Ovary (tissue), 7 donors: ENCODE measurements at regions not wholly inside any gene's neighbourhood (a gene's known extent, or its start where the extent isn't known, plus 50 kb on each side); places are given as distances from the start of the nearest gene placed in this dataset.

ENCODE experiments used
- DNase-seq, 5 donors: peaks; one replicate each; pipeline ENCODE4 v3.0.0-alpha.2; 2019 to 2020
- H3K27ac ChIP-seq, 2 donors: fragments of 200-600 bp; one replicate each; pipeline versions ENCODE4 v1.5.1 to v1.8.0; 2019 to 2022
- H3K27me3 ChIP-seq: fragments of 200-600 bp; one replicate; pipeline ENCODE4 v1.8.0; 2022
- H3K36me3 ChIP-seq: fragments of 200-600 bp; sonication (generic); one replicate; pipeline ENCODE4 v1.5.1; 2019
- H3K4me1 ChIP-seq: one replicate; pipeline ENCODE4 v1.8.1; 2013; ENCODE audit warnings: mild to moderate bottlenecking, moderate library complexity; ENCODE audit not compliant: insufficient read depth
- H3K4me3 ChIP-seq: fragments of 200-600 bp; sonication (generic); one replicate; pipeline ENCODE4 v1.5.1; 2017
- H3K9me3 ChIP-seq, 2 donors: fragments of 200-600 bp in 1 of 2; sonication (generic) in 1 of 2; one replicate each; pipeline versions ENCODE4 v1.5.1 to v1.8.1; 2013 to 2019; ENCODE audit warnings: mild to moderate bottlenecking in 1 of 2, moderate library complexity in 1 of 2
- EP300 ChIP-seq: sonication (generic); formaldehyde crosslinking; IDR thresholded peaks from one replicate; pipeline ENCODE4 v1.6.1; 2017; ENCODE audit warnings: antibody characterized with exemption
- POLR2A ChIP-seq: fragments of 450-650 bp; IDR thresholded peaks from one replicate; pipeline ENCODE4 v1.6.1; 2017; ENCODE audit warnings: antibody characterized with exemption, mild to moderate bottlenecking, moderate library complexity
- WGBS, 3 donors: extraction: QIAGEN DNeasy Blood & Tissue Kit in 1 of 3; methylation state at CpG; one replicate each; pipeline versions ENCODE4 v1.1.5 to v1.1.7; 2013 to 2017; 5-methylcytosine and 5-hydroxymethylcytosine counted together
- intact Hi-C, 4 donors: fragments of 100-400 bp; cut with DNase I; formaldehyde crosslinking; loops; one replicate each; pipeline versions ENCODE4 v1.11.0 to v1.15.1; 2022 to 2023
- TF ChIP-seq, protein P1 (sequence below), 3 donors: fragments of 450-650 bp in 2 of 3; fragments of 200-600 bp in 1 of 3; IDR thresholded peaks; one replicate each; pipeline versions ENCODE4 v1.5.1 to v1.8.0; 2016 to 2022; ENCODE audit warnings: antibody characterized with exemption in 3 of 3, mild to moderate bottlenecking in 1 of 3
- donor health status: DM: no; HTN: no; CAD: no; lungs with moderate emphysema.
- donor health status: DM: no; HTN: no; CAD: no.
- donor health status: Bipolar disorder and iron deficiency.
- donor health status: DM: no; HTN: no; CAD: no.
- donor health status: DM: yes; HTN: yes; CAD: no.

DNA sequence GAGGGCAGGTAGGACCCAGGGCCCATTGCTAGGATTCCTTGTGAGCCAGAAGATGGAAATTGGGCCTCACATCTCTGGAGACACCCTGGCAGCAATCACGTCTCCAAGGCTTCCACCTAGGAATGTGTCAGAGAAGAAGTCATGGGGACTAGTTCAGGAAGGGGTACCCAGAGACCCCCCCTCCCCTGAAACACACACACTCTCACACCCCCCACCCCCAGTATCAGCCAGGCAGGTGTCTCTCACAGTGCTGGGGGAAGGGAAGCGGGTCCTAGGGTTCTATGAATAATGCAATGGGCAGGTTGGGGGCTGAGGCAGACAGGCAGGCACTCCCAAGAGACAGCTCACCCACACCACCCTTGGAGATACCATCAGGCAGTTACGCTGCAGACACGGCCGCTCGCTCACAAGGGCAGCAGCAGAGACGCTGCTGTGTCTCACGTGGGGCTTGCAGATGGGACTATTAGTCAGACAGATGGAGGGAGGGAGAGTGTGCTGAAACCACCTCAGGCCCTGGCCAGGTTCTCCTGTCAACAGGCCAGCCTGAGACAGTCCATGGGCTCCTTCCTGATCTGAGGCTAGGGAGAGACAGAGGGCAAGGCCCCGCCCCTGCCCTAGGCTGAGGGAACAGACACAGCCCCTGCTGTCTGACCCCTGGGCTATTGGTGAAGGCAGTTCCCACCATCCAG, 134.6 kb downstream of the CYP26B1 start:
- no peaks in the 10 kb centered on the region for H3K27me3 ChIP-seq
- 79 to 80% (median 80%) methylated on average over 9 of the region's 9 CpGs for WGBS, 3 donors
- intact Hi-C loops = no loop called here
- no peaks in the 10 kb centered on the region for H3K36me3 ChIP-seq
- no peak overlapping the region for H3K27ac ChIP-seq
- no peaks in the 10 kb centered on the region for H3K9me3 ChIP-seq
- no peak for DNase-seq
- H3K4me1 ChIP-seq = no peaks in the 10 kb centered on the region
- TF ChIP-seq POLR2A (no peak), EP300 (no peak)
- TF ChIP-seq, protein P1, sequence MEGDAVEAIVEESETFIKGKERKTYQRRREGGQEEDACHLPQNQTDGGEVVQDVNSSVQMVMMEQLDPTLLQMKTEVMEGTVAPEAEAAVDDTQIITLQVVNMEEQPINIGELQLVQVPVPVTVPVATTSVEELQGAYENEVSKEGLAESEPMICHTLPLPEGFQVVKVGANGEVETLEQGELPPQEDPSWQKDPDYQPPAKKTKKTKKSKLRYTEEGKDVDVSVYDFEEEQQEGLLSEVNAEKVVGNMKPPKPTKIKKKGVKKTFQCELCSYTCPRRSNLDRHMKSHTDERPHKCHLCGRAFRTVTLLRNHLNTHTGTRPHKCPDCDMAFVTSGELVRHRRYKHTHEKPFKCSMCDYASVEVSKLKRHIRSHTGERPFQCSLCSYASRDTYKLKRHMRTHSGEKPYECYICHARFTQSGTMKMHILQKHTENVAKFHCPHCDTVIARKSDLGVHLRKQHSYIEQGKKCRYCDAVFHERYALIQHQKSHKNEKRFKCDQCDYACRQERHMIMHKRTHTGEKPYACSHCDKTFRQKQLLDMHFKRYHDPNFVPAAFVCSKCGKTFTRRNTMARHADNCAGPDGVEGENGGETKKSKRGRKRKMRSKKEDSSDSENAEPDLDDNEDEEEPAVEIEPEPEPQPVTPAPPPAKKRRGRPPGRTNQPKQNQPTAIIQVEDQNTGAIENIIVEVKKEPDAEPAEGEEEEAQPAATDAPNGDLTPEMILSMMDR (IDR thresholded peaks at IDR 0.05) = no peak
- H3K4me3 ChIP-seq = no peak overlapping the region

DNA sequence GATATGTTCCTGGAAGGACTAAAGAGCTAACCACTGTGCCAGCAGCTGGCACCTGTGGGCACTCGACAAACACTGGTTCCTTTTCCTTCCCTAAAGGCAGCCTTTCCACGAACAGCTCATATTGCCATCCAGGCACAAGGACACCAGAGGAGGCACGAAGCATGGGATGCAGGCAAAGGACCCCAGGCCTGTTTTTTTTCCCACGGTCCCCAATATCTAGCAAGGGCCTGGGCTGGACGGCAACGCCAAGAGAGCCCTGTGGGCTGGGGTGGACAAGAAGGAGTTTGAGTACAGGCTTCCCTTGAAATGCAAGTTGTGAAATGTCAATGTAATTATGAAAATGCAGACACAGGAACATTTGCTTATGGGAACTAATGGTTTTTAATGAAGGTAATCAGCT, 135.9 kb downstream of the CYP26B1 start:
- intact Hi-C loops = no loop called here
- no peak for DNase-seq
- 74 to 85% (median 79%) methylated on average over 6 of the region's 6 CpGs for WGBS, 3 donors
- no peaks in the 10 kb centered on the region for H3K4me1 ChIP-seq
- H3K36me3 ChIP-seq = no peaks in the 10 kb centered on the region
- H3K27ac ChIP-seq = no peak overlapping the region
- no peak for TF ChIP-seq POLR2A
- TF ChIP-seq, protein P1 (IDR thresholded peaks at IDR 0.05) = no peak
- H3K4me3 ChIP-seq = no peak overlapping the region
- no peaks in the 10 kb centered on the region for H3K27me3 ChIP-seq
- no peaks in the 10 kb centered on the region for H3K9me3 ChIP-seq

DNA sequence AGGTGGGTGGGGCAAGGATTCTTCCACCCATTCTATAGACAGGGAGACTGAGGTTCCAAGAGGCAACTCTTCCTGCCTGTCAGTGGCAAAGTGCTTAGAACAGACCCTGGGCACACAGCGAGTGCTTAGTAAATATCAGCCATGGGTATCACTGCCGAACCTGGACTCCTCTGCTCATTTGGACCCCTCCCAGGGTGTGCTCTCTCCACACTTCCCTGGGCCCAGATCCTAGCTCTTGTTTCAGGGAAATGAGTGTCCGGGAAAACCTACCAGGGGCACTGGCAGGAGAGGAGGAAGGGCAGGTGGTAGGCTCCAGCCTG, 136.3 kb downstream of the CYP26B1 start:
- no peak overlapping the region for H3K27ac ChIP-seq
- no peaks in the 10 kb centered on the region for H3K4me1 ChIP-seq
- H3K36me3 ChIP-seq = no peaks in the 10 kb centered on the region
- no peaks in the 10 kb centered on the region for H3K9me3 ChIP-seq
- no peak overlapping the region for H3K4me3 ChIP-seq
- WGBS, 3 donors = 82 to 89% (median 88%) methylated on average over 3 of the region's 3 CpGs
- TF ChIP-seq EP300 = no peak
- no peak for TF ChIP-seq POLR2A
- TF ChIP-seq, protein P1 (IDR thresholded peaks at IDR 0.05) = no peak
- intact Hi-C loops = no loop called here
- no peaks in the 10 kb centered on the region for H3K27me3 ChIP-seq
- no peak for DNase-seq

DNA sequence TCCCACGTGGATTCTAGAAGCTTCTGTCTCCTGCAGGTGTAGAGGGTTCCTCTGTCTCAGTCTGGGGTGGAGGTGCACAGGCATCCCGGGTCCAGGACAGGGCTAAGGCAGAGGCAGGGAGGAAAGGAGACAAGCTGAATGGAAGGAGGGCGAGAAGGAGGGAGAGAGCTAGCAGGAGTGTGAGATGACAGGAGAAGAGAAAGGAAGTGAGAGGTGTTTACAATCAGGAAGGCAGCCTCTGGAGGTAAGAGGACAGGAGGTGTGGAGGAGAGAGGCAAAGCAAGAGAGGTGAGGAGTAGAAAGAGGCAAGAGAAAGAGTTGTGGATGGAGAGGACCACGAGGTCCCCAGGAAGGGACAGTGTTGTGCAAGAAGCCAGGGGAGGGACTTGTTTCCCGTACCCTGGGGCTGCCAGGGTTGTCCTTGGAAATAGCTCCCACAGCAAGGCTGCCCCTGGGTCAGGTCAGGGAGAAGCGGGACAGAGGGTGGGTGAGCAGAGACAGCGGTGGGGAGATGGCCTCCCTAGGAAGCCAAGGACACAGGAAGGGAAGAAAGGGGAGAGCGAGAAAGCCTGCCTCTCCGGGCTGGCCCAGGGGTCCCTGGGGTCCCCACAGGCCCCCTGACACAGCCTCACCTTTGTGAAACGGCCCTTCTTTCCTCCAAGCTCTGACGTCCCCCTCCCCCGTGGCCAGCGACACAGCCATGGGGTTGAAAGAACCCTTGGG, 136.9 kb downstream of the CYP26B1 start:
- TF ChIP-seq, protein P1 (IDR thresholded peaks at IDR 0.05) = no peak
- TF ChIP-seq POLR2A = no peak
- TF ChIP-seq EP300 = no peak
- DNase-seq = no peak
- Histone ChIP-seq H3K27ac (no peak overlapping the region), H3K9me3 (no peaks in the 10 kb centered on the region), H3K4me1 (no peaks in the 10 kb centered on the region), H3K27me3 (no peaks in the 10 kb centered on the region), H3K36me3 (no peaks in the 10 kb centered on the region), H3K4me3 (no peak overlapping the region)
- WGBS, 3 donors = 59 to 69% (median 60%) methylated on average over 13 of the region's 13 CpGs
- intact Hi-C loops = no loop called here
